Activated CD4-positive, alpha-beta memory T cell treated with anti-CD3 and anti-CD28 coated beads for 36 hours (primary cell): ENCODE measurements at regions not wholly inside any gene's neighbourhood (a gene's known extent, or its start where the extent isn't known, plus 50 kb on each side); places are given as distances from the start of the nearest gene placed in this dataset.

Experiments
- CTCF ChIA-PET: fragments of 350-600 bp; sonication (Branson Sonifier 250); formaldehyde crosslinking; loops from one replicate; lab custom pipeline; 2021; ENCODE audit warnings: antibody characterized with exemption, inconsistent platforms; lab: Charles Lee
- POLR2A ChIA-PET: fragments of 350-600 bp; sonication (Branson Sonifier 250); formaldehyde crosslinking; loops from one replicate; lab custom pipeline; 2021; ENCODE audit warnings: antibody characterized with exemption; lab: Charles Lee
- DNase-seq: peaks from one replicate; pipeline ENCODE4 v3.0.0-alpha.2; 2020
- H3K27ac Mint-ChIP-seq: one replicate; pipeline ENCODE4 v1.8.0; 2021; ENCODE audit warnings: mixed read lengths
- H3K27me3 Mint-ChIP-seq: one replicate; pipeline ENCODE4 v1.8.0; 2021; ENCODE audit warnings: mixed read lengths
- H3K36me3 Mint-ChIP-seq: one replicate; pipeline ENCODE4 v1.8.0; 2021; ENCODE audit warnings: mixed read lengths
- H3K4me1 Mint-ChIP-seq: one replicate; pipeline ENCODE4 v1.8.0; 2021; ENCODE audit warnings: low read depth, mixed read lengths
- H3K4me3 Mint-ChIP-seq: one replicate; pipeline ENCODE4 v1.8.0; 2021; ENCODE audit warnings: mild to moderate bottlenecking, mixed read lengths
- H3K9me3 Mint-ChIP-seq: one replicate; pipeline ENCODE4 v1.8.0; 2021; ENCODE audit warnings: mixed read lengths
- intact Hi-C: fragments of 100-400 bp; cut with micrococcal nuclease; formaldehyde crosslinking; loops from one replicate; pipeline ENCODE4 v1.15.1; 2023

DNA sequence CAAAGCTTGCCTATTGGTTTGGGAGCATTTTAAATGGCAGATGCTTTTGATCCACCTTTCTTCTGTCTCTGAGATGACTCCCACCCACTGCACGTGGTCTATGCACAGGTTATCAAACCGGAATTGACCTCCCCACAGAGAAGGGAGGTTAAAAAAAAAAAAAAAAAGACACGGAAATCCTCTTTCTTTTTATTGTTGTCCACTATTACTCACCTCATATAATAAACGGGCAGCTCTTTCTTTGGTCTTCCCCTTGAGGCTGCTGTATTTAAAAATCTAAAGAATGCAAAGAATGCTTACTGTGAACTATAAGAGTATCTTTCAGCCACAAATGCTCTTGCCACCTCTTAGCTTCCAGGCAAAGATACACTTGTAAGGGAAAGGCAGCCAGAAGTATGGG lies 329.7 kb downstream of the NDFIP2 start:
- Mint-ChIP-seq H3K27me3 (no peaks in the 10 kb centered on the region), H3K27ac (no peak overlapping the region), H3K4me3 (no peak overlapping the region), H3K9me3 (no peaks in the 10 kb centered on the region), H3K36me3 (no peaks in the 10 kb centered on the region), H3K4me1 (no peaks in the 10 kb centered on the region)
- CTCF ChIA-PET: no interaction called here
- no peak for DNase-seq
- POLR2A ChIA-PET: interaction anchor here (0.7 kb wide), 1 partner anchor 186 kb away, joined by 4 read pairs; no protein-coding TSS in a partner anchor
- intact Hi-C loops: no loop called here

DNA sequence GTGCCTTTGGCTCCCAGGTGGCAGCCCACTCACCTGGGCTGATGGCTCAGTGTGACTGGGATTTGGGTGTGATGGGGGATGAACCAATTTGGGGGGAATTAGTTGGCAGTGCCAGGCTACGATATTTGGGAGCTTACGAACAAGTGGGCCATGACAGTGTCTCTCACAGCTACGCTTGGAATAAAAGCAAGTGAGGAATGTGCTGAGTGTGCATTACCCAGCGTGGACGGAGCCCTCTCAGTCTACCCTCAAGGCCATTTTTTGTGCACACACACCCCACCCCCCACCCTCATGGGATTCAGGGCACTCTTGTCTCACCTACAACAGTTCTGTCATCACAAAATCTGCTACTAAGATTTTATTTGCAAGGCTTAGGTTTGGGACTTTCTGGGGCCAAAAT lies 329.1 kb downstream of the NDFIP2 start:
- no peak overlapping the region for H3K27ac Mint-ChIP-seq
- no peaks in the 10 kb centered on the region for H3K9me3 Mint-ChIP-seq
- no peaks in the 10 kb centered on the region for H3K4me1 Mint-ChIP-seq
- intact Hi-C loops: no loop called here
- ChIA-PET POLR2A (interaction anchor here (0.7 kb wide), 1 partner anchor 187 kb away, joined by 4 read pairs; no protein-coding TSS in a partner anchor), CTCF (no interaction called here)
- H3K4me3 Mint-ChIP-seq: no peak overlapping the region
- H3K27me3 Mint-ChIP-seq: no peaks in the 10 kb centered on the region
- no peaks in the 10 kb centered on the region for H3K36me3 Mint-ChIP-seq
- DNase-seq: no peak

DNA sequence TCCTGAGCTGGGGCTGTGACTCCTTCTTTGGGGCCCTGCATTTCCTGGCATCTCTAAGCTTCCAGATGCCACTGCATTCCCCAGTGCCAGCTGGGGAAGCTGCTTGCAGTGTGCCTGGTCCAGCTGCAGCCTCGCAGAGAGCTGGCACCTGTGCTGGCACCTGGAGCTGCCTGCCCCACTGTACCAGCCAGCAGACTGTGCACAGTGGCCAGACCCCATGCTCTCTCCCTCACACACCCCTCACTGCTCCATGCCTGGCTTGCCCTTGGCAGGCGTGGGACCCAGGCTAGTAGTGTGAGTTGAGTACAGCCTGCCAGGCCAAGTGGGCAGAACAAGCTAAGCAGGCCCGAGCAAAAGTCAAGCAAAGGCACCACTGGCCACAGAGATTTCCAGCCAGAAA lies 327.5 kb downstream of the NDFIP2 start:
- H3K9me3 Mint-ChIP-seq: no peaks in the 10 kb centered on the region
- CTCF ChIA-PET: no interaction called here
- H3K36me3 Mint-ChIP-seq: no peaks in the 10 kb centered on the region
- intact Hi-C loops: no loop called here
- H3K27ac Mint-ChIP-seq: no peak overlapping the region
- no peak overlapping the region for H3K4me3 Mint-ChIP-seq
- H3K27me3 Mint-ChIP-seq: no peaks in the 10 kb centered on the region
- POLR2A ChIA-PET: no interaction called here
- H3K4me1 Mint-ChIP-seq: no peaks in the 10 kb centered on the region
- no peak for DNase-seq

DNA sequence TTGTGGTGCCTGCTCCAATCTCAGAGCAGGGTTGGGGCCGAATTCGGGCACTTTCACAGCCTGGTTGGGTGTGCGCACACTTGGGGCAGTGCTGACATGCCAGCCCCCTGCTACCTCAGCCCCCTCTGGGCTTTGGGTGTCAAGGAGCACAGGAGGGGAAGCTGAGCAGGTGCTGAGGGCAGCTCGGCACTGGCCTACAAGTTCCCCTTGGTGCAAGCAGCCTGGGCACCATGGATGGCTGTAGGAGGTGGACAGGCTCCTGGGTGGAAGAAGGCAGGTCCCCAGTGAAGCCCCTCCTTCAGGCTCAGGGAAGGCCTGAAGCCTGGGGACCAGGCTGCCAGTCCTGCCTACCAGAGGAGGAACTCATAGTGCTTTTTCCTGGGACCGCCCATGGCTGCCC lies 326.6 kb downstream of the NDFIP2 start:
- no peak overlapping the region for H3K4me3 Mint-ChIP-seq
- intact Hi-C loops: no loop called here
- H3K27ac Mint-ChIP-seq: no peak overlapping the region
- POLR2A ChIA-PET: no interaction called here
- no peaks in the 10 kb centered on the region for H3K4me1 Mint-ChIP-seq
- no peaks in the 10 kb centered on the region for H3K9me3 Mint-ChIP-seq
- CTCF ChIA-PET: no interaction called here
- no peaks in the 10 kb centered on the region for H3K27me3 Mint-ChIP-seq
- DNase-seq: no peak
- H3K36me3 Mint-ChIP-seq: no peaks in the 10 kb centered on the region

DNA sequence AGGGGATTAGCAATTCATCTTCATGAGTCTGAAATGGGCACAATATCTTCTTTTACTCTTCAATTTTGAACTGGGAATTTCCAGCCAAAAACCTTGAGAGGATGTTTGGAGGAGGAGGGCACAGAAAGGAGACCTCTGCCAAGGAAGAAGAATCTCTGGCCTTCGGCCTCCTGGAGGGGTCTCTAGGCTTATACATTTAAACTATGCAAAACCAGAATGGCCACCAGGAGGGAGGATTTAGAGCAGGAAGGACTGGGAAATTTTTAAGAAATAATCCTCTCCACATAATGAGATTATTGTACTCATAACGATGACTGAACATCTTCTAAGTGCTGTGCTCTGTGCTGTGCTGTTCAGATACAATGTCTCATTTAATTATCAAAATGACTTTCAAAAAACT lies 325.9 kb downstream of the NDFIP2 start:
- Mint-ChIP-seq H3K4me3 (no peak overlapping the region), H3K9me3 (no peaks in the 10 kb centered on the region)
- CTCF ChIA-PET: no interaction called here

DNA sequence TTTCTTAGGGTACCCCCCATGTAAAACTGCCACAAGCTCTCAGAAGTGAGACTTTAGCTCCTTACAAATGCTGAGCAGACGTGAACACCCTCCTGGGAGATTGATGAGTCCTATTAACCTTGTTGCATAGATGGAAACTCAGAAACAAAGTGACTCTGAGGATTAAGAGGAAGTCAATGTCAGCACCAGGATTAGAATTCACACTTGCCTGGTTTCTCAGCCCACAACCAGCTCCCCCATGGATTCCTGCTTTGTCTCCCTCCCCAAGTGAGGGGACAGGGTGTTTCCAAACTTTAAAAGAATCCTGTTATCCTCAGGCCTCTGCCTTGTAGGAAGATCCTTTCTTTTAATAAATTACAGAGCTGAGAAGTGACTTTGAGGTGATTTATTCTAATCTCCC lies 324.4 kb downstream of the NDFIP2 start:
- H3K9me3 Mint-ChIP-seq: no peaks in the 10 kb centered on the region
- H3K36me3 Mint-ChIP-seq: no peaks in the 10 kb centered on the region
- H3K27ac Mint-ChIP-seq: no peak overlapping the region
- H3K27me3 Mint-ChIP-seq: no peaks in the 10 kb centered on the region
- no peak overlapping the region for H3K4me3 Mint-ChIP-seq
- no peaks in the 10 kb centered on the region for H3K4me1 Mint-ChIP-seq
- no peak for DNase-seq
- ChIA-PET CTCF (no interaction called here), POLR2A (no interaction called here)
- intact Hi-C loops: no loop called here

More for the DNA sequence above, 325.9 kb downstream of the NDFIP2 start:
- H3K27me3 Mint-ChIP-seq: no peaks in the 10 kb centered on the region
- DNase-seq: no peak
- POLR2A ChIA-PET: no interaction called here
- no peak overlapping the region for H3K27ac Mint-ChIP-seq
- intact Hi-C loops: no loop called here
- H3K36me3 Mint-ChIP-seq: no peaks in the 10 kb centered on the region
- H3K4me1 Mint-ChIP-seq: no peaks in the 10 kb centered on the region

DNA sequence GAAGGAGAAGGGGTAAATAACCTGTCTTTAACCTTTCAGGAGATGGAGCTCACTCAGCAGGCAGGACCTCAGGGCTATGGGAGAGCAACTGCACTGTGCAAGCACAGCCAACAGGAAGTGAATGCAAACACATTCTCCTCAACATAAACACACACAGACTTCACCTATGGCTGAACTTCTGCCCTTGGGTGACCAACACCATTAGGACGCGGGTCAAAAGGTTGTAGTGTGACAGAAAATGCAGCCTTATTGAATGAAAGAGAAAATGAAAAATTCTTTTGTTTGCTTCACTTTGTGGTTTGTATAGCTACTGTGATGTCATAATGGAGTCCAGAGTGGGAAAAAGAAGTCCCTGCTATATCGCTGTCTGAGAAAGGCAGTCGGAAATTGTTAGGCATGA lies 323.0 kb downstream of the NDFIP2 start:
- no peak overlapping the region for H3K27ac Mint-ChIP-seq
- intact Hi-C loops: no loop called here
- no peaks in the 10 kb centered on the region for H3K9me3 Mint-ChIP-seq
- no peak overlapping the region for H3K4me3 Mint-ChIP-seq
- CTCF ChIA-PET: no interaction called here
- POLR2A ChIA-PET: no interaction called here
- no peaks in the 10 kb centered on the region for H3K27me3 Mint-ChIP-seq
- DNase-seq: no peak
- no peaks in the 10 kb centered on the region for H3K4me1 Mint-ChIP-seq
- no peaks in the 10 kb centered on the region for H3K36me3 Mint-ChIP-seq

DNA sequence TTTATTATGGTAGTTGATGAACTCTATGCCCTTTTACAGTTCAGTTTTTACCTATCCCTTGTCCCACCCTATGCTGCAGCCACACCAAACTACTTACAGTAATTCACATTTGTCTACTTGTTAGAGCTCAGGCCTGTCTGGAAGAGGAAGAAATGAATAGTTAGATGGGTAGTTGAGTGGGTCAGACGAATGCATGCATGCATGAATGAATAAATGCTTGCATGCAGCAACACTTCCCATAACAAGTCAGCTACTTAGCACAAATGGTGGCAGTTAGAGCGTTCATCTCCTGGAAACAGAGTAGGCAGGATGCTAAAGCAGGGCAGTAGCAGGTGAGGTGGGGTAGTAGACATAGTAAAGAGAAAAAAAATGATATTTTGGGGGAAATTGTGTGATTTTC lies 322.3 kb downstream of the NDFIP2 start:
- H3K4me1 Mint-ChIP-seq: no peaks in the 10 kb centered on the region
- intact Hi-C loops: no loop called here
- ChIA-PET CTCF (no interaction called here), POLR2A (no interaction called here)
- no peak overlapping the region for H3K4me3 Mint-ChIP-seq
- DNase-seq: no peak
- no peaks in the 10 kb centered on the region for H3K27me3 Mint-ChIP-seq
- H3K36me3 Mint-ChIP-seq: no peaks in the 10 kb centered on the region
- no peaks in the 10 kb centered on the region for H3K9me3 Mint-ChIP-seq
- no peak overlapping the region for H3K27ac Mint-ChIP-seq

DNA sequence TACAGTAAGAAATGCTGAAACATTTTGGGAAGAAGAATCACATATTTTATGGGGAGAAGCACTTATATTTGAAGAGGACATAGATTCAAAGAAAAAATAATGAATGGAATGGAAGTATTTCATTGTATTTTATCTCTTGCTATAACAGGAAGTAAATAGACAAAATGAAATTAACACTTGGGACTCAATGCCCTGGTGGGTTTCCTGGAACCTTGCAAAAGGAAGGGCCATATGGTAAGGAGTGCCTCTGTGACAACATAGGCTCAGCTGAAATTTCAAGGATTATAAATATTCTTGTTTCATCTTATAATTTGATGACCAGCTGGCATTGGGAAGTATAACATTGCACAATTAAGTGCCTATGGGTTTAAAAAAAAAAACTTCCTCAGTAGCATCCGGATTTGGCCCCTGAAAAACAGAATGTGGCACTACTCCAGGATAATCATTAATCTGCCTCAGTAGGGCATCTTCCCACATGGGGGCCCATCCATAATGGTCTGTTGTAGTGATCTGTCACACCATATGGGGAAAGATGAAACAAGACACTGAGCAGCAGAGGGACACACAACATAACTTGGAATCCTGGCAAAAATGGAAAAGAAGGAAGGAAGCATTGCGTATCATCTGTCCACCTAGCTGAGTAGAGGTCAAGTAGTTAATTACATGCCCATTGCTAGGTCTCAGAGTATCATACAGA lies 321.6 kb downstream of the NDFIP2 start:
- no peak for DNase-seq
- Mint-ChIP-seq H3K4me1 (no peaks in the 10 kb centered on the region), H3K27me3 (no peaks in the 10 kb centered on the region), H3K9me3 (no peaks in the 10 kb centered on the region), H3K4me3 (no peak overlapping the region), H3K27ac (no peak overlapping the region), H3K36me3 (no peaks in the 10 kb centered on the region)
- CTCF ChIA-PET: no interaction called here
- POLR2A ChIA-PET: no interaction called here
- intact Hi-C loops: no loop called here

DNA sequence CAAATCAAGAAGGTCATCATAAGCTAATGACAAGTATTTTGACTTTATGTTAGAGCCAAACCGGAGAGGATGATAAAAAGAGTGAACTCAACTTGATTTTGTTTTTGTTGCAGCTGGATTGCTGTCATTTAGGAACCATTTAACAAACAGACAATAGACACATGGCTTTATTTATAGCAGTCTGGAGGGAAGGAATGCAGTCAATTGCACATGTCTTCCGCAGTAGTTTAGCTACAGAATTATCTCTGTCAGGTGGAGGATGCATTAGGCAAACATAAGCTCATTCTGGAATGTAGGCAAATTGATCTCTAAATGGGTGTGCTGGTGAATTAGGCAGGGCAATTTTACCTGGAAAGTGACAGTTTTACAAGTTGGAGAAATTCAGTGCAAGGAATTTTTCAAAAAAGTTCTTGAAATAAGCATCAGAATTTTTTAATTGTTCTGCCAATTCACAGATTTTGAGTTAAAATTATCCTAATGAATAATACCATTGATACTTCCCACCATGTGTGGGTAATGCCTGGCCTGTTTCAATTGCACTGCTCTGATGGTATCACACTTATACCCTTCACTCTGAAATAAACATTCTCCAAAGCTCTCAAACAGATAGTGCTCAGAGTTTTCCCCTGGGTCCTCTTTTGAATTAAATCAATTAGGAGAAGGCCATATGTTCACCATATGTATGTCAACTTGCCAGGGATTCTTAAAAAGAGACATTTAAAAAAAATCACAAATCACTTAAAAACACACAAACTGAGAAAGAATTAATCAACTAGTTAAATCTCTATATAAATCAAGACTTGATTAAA lies 318.3 kb downstream of the NDFIP2 start:
- H3K27me3 Mint-ChIP-seq: no peaks in the 10 kb centered on the region
- ChIA-PET CTCF (interaction anchor here (0.6 kb wide), 1 partner anchor 26 kb away, joined by 3 read pairs; no protein-coding TSS in a partner anchor), POLR2A (no interaction called here)
- no peak overlapping the region for H3K27ac Mint-ChIP-seq
- DNase-seq: no peak
- intact Hi-C loops: no loop called here
- no peak overlapping the region for H3K4me3 Mint-ChIP-seq
- no peaks in the 10 kb centered on the region for H3K4me1 Mint-ChIP-seq
- H3K9me3 Mint-ChIP-seq: no peaks in the 10 kb centered on the region
- H3K36me3 Mint-ChIP-seq: no peaks in the 10 kb centered on the region

DNA sequence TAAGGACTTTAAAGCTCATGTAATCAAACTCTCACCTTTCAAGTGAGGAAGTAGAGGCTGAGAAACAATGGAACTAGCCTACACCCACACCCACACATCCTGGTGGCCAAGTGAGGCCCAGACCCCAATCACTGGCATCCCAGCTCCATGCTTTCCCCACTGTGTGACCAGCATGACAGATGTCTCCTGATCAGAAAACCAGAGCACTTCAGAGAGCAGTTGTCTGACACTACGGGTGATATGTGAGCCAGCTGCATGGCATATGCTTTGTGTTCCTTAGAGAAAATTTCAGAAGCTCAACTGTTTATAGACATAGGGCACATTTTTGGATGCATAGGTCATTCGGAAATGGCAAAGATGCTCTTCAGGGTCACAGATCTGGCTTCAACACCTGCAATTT lies 315.2 kb downstream of the NDFIP2 start:
- POLR2A ChIA-PET: no interaction called here
- Mint-ChIP-seq H3K4me3 (no peak overlapping the region), H3K9me3 (no peaks in the 10 kb centered on the region), H3K4me1 (no peaks in the 10 kb centered on the region), H3K27me3 (no peaks in the 10 kb centered on the region), H3K27ac (no peak overlapping the region), H3K36me3 (no peaks in the 10 kb centered on the region)
- CTCF ChIA-PET: interaction anchor here (1.1 kb wide), 1 partner anchor 13 kb away, joined by 3 read pairs; no protein-coding TSS in a partner anchor
- intact Hi-C loops: no loop called here
- no peak for DNase-seq

DNA sequence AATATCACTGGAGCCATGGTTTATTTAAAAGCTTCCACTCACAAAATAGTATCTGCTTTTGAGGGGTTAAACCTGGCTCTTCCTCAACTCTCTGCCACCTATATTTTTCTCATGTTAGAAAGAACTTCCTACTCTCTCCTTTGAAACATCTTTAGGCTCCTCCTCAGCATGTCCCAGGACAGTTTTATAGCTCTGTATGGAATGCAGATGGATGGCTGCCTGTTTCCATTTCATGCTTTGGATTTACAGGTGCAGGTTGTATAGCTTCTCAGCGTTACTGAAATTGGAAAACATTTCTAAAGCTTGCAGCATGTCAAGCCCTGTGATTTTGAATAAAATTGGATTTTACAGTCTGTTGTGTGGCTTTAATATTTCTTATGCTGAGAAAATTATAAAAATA lies 314.0 kb downstream of the NDFIP2 start:
- Mint-ChIP-seq H3K36me3 (no peaks in the 10 kb centered on the region), H3K27ac (no peak overlapping the region), H3K27me3 (no peaks in the 10 kb centered on the region), H3K4me1 (no peaks in the 10 kb centered on the region), H3K4me3 (no peak overlapping the region), H3K9me3 (no peaks in the 10 kb centered on the region)
- CTCF ChIA-PET: interaction anchor here (1.1 kb wide), 1 partner anchor 12 kb away, joined by 3 read pairs; no protein-coding TSS in a partner anchor
- intact Hi-C loops: no loop called here
- no peak for DNase-seq
- POLR2A ChIA-PET: no interaction called here
